ENCODE measurements at regions not wholly inside any gene's neighbourhood (a gene's known extent, or its start where the extent isn't known, plus 50 kb on each side); places are given as distances from the start of the nearest gene placed in this dataset.

DNA sequence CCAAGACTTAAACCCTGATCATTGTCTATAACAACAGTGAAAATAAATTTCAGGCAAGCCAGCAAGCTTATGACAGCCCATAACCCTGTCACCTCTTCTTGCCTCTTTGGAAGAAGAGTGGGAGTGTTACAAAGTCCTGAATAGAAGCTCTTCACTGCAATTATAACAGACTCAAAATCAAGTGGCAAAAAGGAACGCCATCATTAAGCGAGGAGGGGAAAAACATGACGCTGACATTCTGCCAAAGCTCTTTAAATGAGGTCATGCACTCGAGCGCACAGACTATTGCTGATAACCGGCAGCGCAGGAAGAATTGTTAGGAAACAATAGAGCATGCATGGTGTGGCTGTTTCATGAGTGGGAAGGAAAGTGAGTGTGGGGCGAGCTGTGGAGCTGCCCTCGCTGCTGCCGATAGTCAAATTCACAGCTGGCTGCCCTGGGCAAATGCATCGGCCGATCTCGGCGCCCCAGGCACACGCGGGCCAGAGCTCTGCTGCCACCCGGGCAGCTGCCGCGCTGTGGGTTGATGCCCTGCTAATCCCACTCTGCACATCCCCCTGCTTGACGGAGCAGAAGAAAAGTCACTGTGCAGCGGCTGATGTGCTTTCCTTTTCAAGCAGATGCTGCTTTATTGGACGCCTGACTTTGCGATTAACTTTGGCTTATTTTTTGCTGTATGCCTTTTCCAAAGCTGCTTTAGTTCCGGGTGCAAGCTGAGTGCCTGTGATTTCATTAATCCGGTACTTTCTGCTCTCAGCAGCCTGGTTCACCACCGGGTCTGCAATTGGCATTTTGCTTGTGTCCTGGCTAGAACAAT lies 102.4 kb upstream of the ST6GALNAC5 start:
- no peak for DNase-seq

DNA sequence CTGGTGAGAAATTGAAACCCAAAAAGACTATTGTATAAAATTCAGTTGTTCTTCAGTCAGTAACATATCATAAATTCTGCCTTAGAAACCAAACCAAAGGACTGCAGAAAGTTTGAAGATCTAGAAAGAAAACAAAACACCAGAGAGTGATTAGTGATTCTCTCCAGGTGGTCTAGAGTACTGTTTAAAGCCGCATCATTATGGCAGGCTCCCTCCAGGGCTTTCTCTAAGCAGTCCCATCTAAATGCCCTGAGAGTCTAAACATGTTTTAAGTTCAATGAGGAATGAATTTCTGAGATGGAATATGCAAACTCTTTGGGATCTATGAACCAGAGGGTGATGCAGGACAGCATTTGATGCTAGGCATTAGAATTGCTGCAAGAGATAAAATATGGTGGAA lies 100.9 kb upstream of the ST6GALNAC5 start:
- no peak for DNase-seq

DNA sequence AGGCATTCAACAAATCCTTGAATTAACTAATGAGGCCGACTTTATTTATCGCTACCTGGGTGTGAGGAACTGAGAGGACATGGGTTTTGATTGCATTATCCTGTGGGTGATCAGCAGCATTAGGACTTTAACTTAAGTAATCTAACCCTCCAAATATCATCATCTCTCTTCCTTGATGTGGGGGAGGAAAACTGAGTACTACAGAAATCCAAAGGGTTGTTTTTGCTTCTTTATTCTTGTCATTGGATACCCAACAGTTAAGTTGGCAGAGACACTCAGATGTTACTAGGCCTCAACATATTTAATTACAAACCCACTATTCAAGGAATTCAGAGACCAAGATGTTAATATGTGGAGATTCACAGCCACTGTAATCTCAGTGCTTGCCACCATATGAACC lies 97.4 kb upstream of the ST6GALNAC5 start:
- DNase-seq, result no peak

DNA sequence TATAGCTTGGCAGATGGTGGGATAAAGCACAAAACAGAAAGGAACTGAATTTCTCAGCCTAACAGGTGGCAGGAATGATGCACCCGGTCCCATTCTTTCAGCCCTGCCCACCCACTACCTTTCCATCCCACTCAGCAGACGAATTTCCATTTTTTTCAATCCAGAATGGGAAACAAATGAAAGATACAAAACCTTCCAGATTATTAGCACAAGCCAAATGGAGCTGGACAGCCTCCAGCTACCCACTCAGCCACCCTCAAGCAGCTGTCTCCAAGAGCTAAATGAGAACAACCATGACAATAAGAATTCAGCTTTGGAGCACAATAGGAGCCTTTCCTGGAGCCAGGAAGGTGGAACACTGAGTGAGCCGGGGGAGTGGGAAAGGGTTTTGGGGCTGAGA lies 96.3 kb upstream of the ST6GALNAC5 start:
- no peak for DNase-seq

DNA sequence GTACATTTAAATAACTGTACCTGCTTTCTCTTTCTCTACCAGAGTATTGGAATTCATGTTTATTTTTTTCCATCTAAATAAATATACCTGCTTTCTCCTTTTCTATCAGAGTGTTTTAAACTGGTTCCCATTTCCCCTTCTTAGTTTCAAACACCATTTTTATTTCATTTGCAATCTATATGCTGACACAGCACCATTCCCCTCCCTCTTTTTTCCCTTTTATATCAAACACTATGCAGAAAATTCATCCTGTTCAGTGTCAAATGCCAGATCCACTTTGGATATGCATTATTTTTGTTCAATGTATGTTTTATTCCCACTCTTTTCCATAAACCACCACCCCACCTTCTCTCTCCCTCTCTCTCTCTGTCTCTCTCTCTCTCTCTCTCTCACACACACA lies 85.8 kb upstream of the ST6GALNAC5 start:
- DNase-seq, result no peak

DNA sequence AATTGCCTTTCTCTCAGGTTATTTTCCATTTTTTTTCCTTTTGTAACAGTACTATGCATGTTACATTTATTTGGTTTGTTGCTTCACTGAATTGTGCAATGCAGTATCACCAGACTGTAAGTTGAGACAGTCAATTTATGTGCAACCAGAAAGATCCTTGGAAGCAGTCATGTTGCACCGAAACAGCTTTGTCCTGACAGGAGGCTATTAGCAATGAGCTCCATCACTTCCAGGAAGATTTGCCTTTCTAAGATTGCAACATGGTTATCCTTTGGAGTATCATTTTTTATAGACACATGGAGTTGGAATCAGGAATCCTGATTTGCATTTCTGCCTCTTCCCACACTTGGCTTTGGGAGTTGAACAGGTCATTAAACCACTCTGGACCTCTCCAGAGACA lies 84.5 kb upstream of the ST6GALNAC5 start:
- no peak for DNase-seq

DNA sequence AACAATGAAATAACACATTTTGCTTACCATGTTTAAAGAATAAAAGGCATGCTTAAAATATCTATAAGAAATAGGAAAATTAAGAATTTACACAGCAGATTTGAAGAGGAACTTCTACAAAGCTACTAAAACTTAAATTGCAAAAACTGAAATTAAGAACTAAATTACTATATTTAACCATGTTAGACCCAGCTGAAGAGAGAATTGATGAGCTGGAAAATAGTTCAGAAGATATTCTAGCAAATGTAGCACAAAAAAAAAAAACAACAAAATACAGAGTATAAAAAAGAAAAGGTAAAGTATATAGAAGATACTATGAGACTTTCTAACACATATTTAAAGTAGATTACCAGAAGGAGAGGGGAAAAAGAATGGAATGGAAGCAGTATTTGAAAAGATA lies 82.8 kb upstream of the ST6GALNAC5 start:
- DNase-seq, result no peak

DNA sequence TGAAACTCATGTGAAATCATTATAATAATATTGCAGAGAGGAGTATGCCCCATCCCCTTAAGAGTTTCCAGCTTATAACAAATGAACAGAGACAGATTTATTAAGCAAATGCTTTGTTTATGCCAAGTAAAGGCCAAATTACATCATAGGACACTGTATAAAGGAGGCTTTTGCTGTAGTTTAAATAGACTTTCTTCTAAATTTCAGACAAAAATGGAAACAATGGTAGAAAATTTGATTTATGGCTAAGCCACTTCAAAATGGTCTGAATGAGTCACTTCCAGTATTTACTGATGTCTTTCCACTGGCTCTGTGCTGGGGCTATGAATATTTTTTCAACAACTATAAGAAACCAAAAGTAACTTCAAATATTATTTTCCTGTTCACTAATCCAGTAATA lies 81.1 kb upstream of the ST6GALNAC5 start:
- no peak for DNase-seq

DNA sequence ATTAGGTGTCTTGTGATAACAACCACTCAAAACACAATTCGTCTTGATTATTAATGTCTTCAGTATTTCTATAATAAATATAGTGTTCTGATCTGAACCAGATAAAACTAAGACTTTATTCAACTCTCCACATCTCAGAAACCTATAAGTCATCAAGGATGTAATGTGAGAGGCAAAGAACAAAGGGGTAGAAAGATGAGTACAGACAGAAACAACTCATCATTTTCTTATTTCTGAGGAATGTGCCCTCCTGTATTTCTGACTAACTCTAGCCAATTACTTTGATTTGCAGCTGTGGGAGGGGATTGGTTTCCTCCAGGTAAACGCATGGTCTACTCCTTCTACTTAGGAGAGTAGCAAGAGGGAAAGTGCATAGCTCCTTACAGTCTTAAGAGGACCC lies 73.7 kb upstream of the ST6GALNAC5 start:
- DNase-seq, result no peak

DNA sequence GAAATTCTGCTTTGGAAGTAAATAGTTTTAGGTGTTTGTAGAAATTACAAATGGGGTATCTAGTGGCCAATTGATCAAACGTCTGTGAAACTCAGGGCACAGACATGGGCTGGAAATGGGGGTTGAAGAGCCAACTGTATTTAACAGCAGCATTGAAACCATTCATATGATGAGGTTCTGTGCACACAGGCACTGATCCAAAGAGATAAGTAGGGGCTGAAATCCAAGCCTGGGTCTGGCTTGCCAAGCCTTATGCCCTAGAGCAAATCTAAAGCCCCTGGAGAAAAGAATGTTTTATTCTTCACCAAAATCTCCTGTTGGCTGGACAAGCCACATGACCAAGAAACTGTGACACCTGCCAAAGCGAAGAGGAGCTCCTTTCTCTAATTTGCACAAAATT lies 67.6 kb upstream of the ST6GALNAC5 start:
- no peak for DNase-seq

DNA sequence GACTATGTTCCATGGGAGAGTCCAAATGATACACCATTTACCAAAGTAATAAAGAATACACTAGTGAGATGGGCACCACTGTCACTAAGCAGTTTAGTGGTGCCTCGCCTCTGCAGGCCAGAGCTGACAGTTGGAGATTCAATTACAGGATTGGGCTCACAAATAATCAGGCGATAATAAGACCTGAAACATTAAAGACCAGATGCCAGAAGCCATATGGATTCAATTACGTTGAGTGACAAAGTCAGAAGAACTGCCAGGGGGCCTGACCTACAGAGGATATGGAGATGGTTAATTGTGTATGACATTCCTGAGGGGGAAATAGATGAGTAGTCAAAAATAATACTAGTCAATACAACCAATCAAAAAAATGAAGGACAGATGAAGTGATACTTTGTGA lies 65.2 kb upstream of the ST6GALNAC5 start:
- DNase-seq, result no peak

DNA sequence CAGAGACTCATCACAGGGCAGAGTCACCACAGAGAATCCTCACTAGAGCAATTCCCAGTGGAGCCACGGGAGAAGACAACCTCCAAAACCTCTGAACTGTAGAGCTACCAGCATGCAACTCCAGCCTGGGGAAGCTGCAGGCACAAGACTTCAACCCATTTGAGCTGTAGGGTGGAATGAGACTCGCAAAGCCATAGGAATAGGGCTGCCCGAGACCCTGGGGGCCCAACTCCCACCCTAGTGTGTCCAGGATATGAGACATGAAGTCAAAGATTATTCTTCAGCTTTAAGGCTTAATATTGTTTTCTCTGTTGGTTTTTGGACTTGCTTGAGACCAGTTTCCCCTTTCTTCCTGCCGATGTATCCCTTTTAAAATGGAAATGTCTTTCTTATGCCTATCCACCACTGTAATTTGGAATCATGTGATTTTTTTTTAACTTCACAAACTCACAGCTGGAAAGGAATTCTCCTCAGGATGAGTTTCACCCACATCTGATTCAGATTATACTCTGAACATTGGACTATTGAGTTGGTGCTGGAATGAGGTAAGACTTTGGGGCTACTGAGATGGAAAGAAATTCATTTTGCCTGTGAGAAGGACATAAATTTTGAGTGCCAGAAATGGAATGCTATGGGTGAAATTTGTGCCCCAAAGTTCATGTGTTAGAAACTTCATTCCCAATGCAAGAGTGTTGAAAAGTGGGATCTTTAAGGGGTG lies 59.6 kb upstream of the ST6GALNAC5 start:
- no peak for DNase-seq

Measured in suppressor macrophage treated with lipopolysaccharide for 4 hours (primary cell).